CD4-positive, alpha-beta T cell treated with Interleukin-15 for 1 hour (primary cell): ENCODE measurements at regions not wholly inside any gene's neighbourhood (a gene's known extent, or its start where the extent isn't known, plus 50 kb on each side); places are given as distances from the start of the nearest gene placed in this dataset.

ENCODE experiments used
- DNase-seq: peaks from one replicate; pipeline ENCODE4 v3.0.0-alpha.2; 2020

- DNase-seq: no peak
Measured at GRCh38 chr5:167155387-167156005, 1135.9 kb upstream of the WWC1 start.

- DNase-seq: no peak
Measured at GRCh38 chr5:167156446-167156845, 1135.0 kb upstream of the WWC1 start.

GRCh38 chr5:167158588-167158987 lies 1132.9 kb upstream of the WWC1 start:
- DNase-seq: no peak

GRCh38 chr5:167160388-167160787 lies 1131.1 kb upstream of the WWC1 start:
- no peak for DNase-seq

- no peak for DNase-seq
Measured at GRCh38 chr5:167166696-167167095, 1124.7 kb upstream of the WWC1 start.

GRCh38 chr5:167167191-167167795 lies 1124.2 kb upstream of the WWC1 start:
- no peak for DNase-seq

- DNase-seq: no peak
Measured at GRCh38 chr5:167168971-167169370, 1122.5 kb upstream of the WWC1 start.

- no peak for DNase-seq
Measured at GRCh38 chr5:167171056-167171455, 1120.4 kb upstream of the WWC1 start.

- DNase-seq: no peak
Measured at GRCh38 chr5:167177736-167178135, 1113.7 kb upstream of the WWC1 start.

GRCh38 chr5:167180906-167181305 lies 1110.5 kb upstream of the WWC1 start:
- DNase-seq: no peak

GRCh38 chr5:167205881-167206280 lies 1085.6 kb upstream of the WWC1 start:
- DNase-seq: no peak

GRCh38 chr5:167207081-167207480 lies 1084.4 kb upstream of the WWC1 start:
- DNase-seq: no peak

- DNase-seq: no peak
Measured at GRCh38 chr5:167208911-167209310, 1082.5 kb upstream of the WWC1 start.

- DNase-seq: no peak
Measured at GRCh38 chr5:167217097-167217743, 1074.2 kb upstream of the WWC1 start.

- no peak for DNase-seq
Measured at GRCh38 chr5:167219298-167219697, 1072.1 kb upstream of the WWC1 start.

- DNase-seq: no peak
Measured at GRCh38 chr5:167226386-167226785, 1065.1 kb upstream of the WWC1 start.

- no peak for DNase-seq
Measured at GRCh38 chr5:167228134-167228533, 1063.3 kb upstream of the WWC1 start.

- DNase-seq: no peak
Measured at GRCh38 chr5:167229751-167230150, 1061.7 kb upstream of the WWC1 start.

GRCh38 chr5:167230414-167230813 lies 1061.0 kb upstream of the WWC1 start:
- DNase-seq: no peak

- no peak for DNase-seq
Measured at GRCh38 chr5:167232675-167233311, 1058.7 kb upstream of the WWC1 start.

- DNase-seq: no peak
Measured at GRCh38 chr5:167233507-167234220, 1057.8 kb upstream of the WWC1 start.

GRCh38 chr5:167241436-167242067 lies 1049.9 kb upstream of the WWC1 start:
- DNase-seq: no peak

- no peak for DNase-seq
Measured at GRCh38 chr5:167242701-167243100, 1048.7 kb upstream of the WWC1 start.
